B cell (primary cell): ENCODE measurements at regions not wholly inside any gene's neighbourhood (a gene's known extent, or its start where the extent isn't known, plus 50 kb on each side); places are given as distances from the start of the nearest gene placed in this dataset.

ENCODE experiments used
- ATAC-seq: fragments of 200-7000 bp; cut with Tn5 transposase; one replicate; pipeline ENCODE4 v1.10.0; 2021; ENCODE audit warnings: low read depth, mild to moderate bottlenecking, moderate number of reproducible peaks, moderate library complexity
- CTCF ChIA-PET: fragments of 350-600 bp; sonication (Branson Sonifier 250); formaldehyde crosslinking; loops from one replicate; lab custom pipeline; 2021; ENCODE audit warnings: antibody characterized with exemption, inconsistent platforms; lab: Charles Lee
- POLR2A ChIA-PET: fragments of 350-600 bp; sonication (Branson Sonifier 250); formaldehyde crosslinking; loops from one replicate; lab custom pipeline; 2021; ENCODE audit warnings: antibody characterized with exemption; lab: Charles Lee
- DNase-seq: peaks from one replicate; pipeline ENCODE4 v3.0.0; 2013
- H2AFZ ChIP-seq: 2 replicates; pipeline ENCODE4 v1.6.1; 2012; ENCODE audit warnings: mild to moderate bottlenecking, low read depth, low read length; ENCODE audit not compliant: insufficient read depth, poor library complexity, severe bottlenecking
- H3K27ac ChIP-seq, 2 donors: 1 replicate in 1 of 2; 2 replicates in 1 of 2; pipeline ENCODE4 v1.5.1; 2012 to 2013; ENCODE audit warnings: low read length in 2 of 2, mild to moderate bottlenecking in 2 of 2, moderate library complexity in 1 of 2
- H3K27me3 ChIP-seq, 4 experiments: fragments of 200-600 bp in 1 of 4; sonication (generic) in 1 of 4; replicated peaks in 1 of 4; 1 replicate in 2 of 4; 2 replicates in 2 of 4; pipeline versions ENCODE4 v1.6.1 to v1.7.0; 2013 to 2016; ENCODE audit warnings: low read length in 3 of 4, mild to moderate bottlenecking in 2 of 4, mixed read lengths in 1 of 4, moderate library complexity in 1 of 4; ENCODE audit not compliant: insufficient read depth in 4 of 4, control insufficient read depth in 3 of 4; ENCODE audit errors: control extremely low read depth in 1 of 4
- H3K36me3 ChIP-seq, 2 experiments: replicated peaks in 1 of 2; 1 replicate in 1 of 2; 2 replicates in 1 of 2; pipeline versions ENCODE4 v1.6.1 to v1.7.1; 2013; ENCODE audit warnings: low read length in 1 of 2; ENCODE audit not compliant: insufficient read depth in 2 of 2, control insufficient read depth in 1 of 2; ENCODE audit errors: control extremely low read depth in 1 of 2, extremely low read depth in 1 of 2
- H3K4me1 ChIP-seq, 2 donors: fragments of 200-600 bp in 1 of 2; sonication (generic) in 1 of 2; 1 replicate in 1 of 2; 2 replicates in 1 of 2; pipeline versions ENCODE4 v1.5.1 to v1.6.1; 2013 to 2017; ENCODE audit warnings: low read length in 2 of 2; ENCODE audit not compliant: control insufficient read depth in 2 of 2, insufficient read depth in 2 of 2
- H3K4me2 ChIP-seq: replicated peaks from 2 replicates; pipeline ENCODE3; 2012; ENCODE audit warnings: mild to moderate bottlenecking, low read depth, low read length; ENCODE audit not compliant: poor library complexity, severe bottlenecking
- H3K4me3 ChIP-seq, 5 experiments: fragments of 200-600 bp in 1 of 5; sonication (generic) in 1 of 5; 1 replicate in 3 of 5; 2 replicates in 2 of 5; pipeline versions ENCODE4 v1.5.1 to v1.7.0; 2011 to 2016; ENCODE audit warnings: low read length in 4 of 5, mild to moderate bottlenecking in 4 of 5, low read depth in 2 of 5, control low read depth in 1 of 5, moderate library complexity in 1 of 5; ENCODE audit not compliant: insufficient read depth in 1 of 5; ENCODE audit errors: control extremely low read depth in 1 of 5, extremely low read depth in 1 of 5
- H3K79me2 ChIP-seq: fragments of 200-600 bp; sonication (generic); one replicate; pipeline ENCODE4 v1.6.0; 2016; ENCODE audit warnings: low read length; ENCODE audit not compliant: control insufficient read depth, insufficient read depth
- H3K9ac ChIP-seq: fragments of 200-600 bp; sonication (generic); 2 replicates; pipeline ENCODE4 v1.6.1; 2017; ENCODE audit warnings: mild to moderate bottlenecking, low read length, moderate library complexity
- H3K9me3 ChIP-seq, 3 donors: one replicate each; pipeline versions ENCODE4 v1.6.1 to v1.7.1; 2013; ENCODE audit warnings: low read length in 2 of 3; ENCODE audit not compliant: control insufficient read depth in 2 of 3, insufficient read depth in 1 of 3; ENCODE audit errors: control extremely low read depth in 1 of 3
- H4K20me1 ChIP-seq: 2 replicates; pipeline ENCODE4 v1.6.0; 2012; ENCODE audit warnings: mild to moderate bottlenecking, low read length; ENCODE audit not compliant: insufficient read depth, control insufficient read depth, poor library complexity, severe bottlenecking
- H3K27ac Mint-ChIP-seq: one replicate; pipeline ENCODE4 v1.8.0; 2021; ENCODE audit warnings: mixed read lengths
- H3K27me3 Mint-ChIP-seq: one replicate; pipeline ENCODE4 v1.8.0; 2021; ENCODE audit warnings: mixed read lengths
- H3K4me1 Mint-ChIP-seq: one replicate; pipeline ENCODE4 v1.8.0; 2021; ENCODE audit warnings: mixed read lengths
- H3K4me3 Mint-ChIP-seq: one replicate; pipeline ENCODE4 v1.8.0; 2021; ENCODE audit warnings: mixed read lengths
- H3K9me3 Mint-ChIP-seq: one replicate; pipeline ENCODE4 v1.8.0; 2022; ENCODE audit warnings: mixed read lengths; ENCODE audit not compliant: insufficient read depth
- EZH2 ChIP-seq: IDR thresholded peaks from 2 replicates; pipeline ENCODE4 v1.6.1; 2012; ENCODE audit warnings: borderline replicate concordance, low read depth, mild to moderate bottlenecking, moderate library complexity, low read length; ENCODE audit not compliant: insufficient read depth, poor library complexity, severe bottlenecking
- WGBS: methylation state at CpG from one replicate; pipeline ENCODE4 v1.1.5; 2013; ENCODE audit warnings: missing lambda C conversion rate; ENCODE audit not compliant: insufficient coverage; 5-methylcytosine and 5-hydroxymethylcytosine counted together
- intact Hi-C: fragments of 100-400 bp; cut with micrococcal nuclease; formaldehyde crosslinking; loops from one replicate; pipeline ENCODE4 v1.10.0; 2022
- TF ChIP-seq, protein P1 (sequence below): fragments of 200-600 bp; IDR thresholded peaks from one replicate; pipeline ENCODE4 v1.8.0; 2022; ENCODE audit warnings: antibody characterized with exemption, mild to moderate bottlenecking

DNA sequence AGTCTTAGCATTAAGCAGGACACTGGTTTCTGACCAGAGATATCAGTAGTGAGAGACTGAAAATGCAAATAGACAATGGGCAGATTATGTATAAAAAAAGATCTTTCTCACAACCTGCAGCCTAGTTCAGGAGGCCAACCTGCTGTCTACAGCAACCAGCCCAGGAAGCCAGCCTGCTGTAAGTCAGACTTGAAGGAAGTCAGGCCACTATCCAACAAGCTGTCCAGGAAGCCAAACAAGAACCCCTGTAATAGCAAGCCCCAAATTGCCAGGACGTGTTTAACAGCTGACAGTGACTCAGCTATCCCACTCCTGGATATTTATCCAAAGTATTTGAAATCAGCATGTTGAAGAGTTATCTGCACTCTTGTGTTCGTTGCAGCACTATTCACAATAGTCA is 121.8 kb upstream of the SPIN1 start:
- H3K9me3 ChIP-seq, result no peaks in the 10 kb centered on the region
- H4K20me1 ChIP-seq, result no peaks in the 10 kb centered on the region
- no peak for ATAC-seq
- H2AFZ ChIP-seq, result no peak overlapping the region
- Mint-ChIP-seq H3K4me1 (peaks cover 4% of the 10 kb centered on the region), H3K4me3 (no peak overlapping the region), H3K9me3 (peaks cover 3% of the 10 kb centered on the region), H3K27ac (no peak overlapping the region), H3K27me3 (no peaks in the 10 kb centered on the region)
- no peaks in the 10 kb centered on the region for H3K4me1 ChIP-seq
- no peak for DNase-seq
- H3K27me3 ChIP-seq, result no peaks in the 10 kb centered on the region
- CTCF ChIA-PET, result no interaction called here
- H3K4me2 ChIP-seq, result no peak overlapping the region
- H3K9ac ChIP-seq, result no peak overlapping the region
- POLR2A ChIA-PET, result no interaction called here
- no peak overlapping the region for H3K27ac ChIP-seq
- WGBS, result 80% methylated on average over 1 of the region's 2 CpGs
- no peaks in the 10 kb centered on the region for H3K79me2 ChIP-seq
- no peaks in the 10 kb centered on the region for H3K36me3 ChIP-seq
- intact Hi-C loops, result no loop called here
- H3K4me3 ChIP-seq, result no peak overlapping the region
- TF ChIP-seq, protein P1, sequence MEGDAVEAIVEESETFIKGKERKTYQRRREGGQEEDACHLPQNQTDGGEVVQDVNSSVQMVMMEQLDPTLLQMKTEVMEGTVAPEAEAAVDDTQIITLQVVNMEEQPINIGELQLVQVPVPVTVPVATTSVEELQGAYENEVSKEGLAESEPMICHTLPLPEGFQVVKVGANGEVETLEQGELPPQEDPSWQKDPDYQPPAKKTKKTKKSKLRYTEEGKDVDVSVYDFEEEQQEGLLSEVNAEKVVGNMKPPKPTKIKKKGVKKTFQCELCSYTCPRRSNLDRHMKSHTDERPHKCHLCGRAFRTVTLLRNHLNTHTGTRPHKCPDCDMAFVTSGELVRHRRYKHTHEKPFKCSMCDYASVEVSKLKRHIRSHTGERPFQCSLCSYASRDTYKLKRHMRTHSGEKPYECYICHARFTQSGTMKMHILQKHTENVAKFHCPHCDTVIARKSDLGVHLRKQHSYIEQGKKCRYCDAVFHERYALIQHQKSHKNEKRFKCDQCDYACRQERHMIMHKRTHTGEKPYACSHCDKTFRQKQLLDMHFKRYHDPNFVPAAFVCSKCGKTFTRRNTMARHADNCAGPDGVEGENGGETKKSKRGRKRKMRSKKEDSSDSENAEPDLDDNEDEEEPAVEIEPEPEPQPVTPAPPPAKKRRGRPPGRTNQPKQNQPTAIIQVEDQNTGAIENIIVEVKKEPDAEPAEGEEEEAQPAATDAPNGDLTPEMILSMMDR, result no peak
- TF ChIP-seq EZH2, result no peak

DNA sequence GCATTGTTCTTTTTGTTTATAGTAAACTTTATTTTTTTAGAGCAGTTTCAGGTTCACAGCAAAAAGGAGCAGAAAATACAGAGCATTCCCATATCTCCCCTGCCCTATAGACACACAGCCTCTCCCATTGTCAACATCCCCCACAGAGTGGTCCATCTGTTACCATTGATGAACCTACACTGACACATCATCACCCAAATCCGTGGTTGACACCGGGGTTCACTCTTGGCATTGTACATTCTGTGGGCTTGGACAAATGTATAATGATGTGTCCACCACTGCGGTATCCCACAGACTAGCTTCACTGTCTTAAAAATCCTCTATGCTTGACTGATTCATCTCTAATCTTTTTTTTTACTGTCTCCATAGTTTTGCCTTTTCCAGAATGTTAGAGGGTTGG is 120.7 kb upstream of the SPATA31C2 start:
- no peak overlapping the region for H3K27ac Mint-ChIP-seq
- H3K4me1 Mint-ChIP-seq, result no peaks in the 10 kb centered on the region
- ATAC-seq (no peak), DNase-seq (no peak)
- ChIA-PET CTCF (no interaction called here), POLR2A (no interaction called here)
- no peak overlapping the region for H3K27ac ChIP-seq
- no peaks in the 10 kb centered on the region for H3K79me2 ChIP-seq
- no CpG with 5 or more reads among the region's 3 CpGs for WGBS
- H3K4me3 Mint-ChIP-seq, result no peak overlapping the region
- intact Hi-C loops, result no loop called here
- no peaks in the 10 kb centered on the region for H3K4me1 ChIP-seq
- H3K4me2 ChIP-seq, result no peak overlapping the region
- no peaks in the 10 kb centered on the region for H3K36me3 ChIP-seq
- H3K9me3 ChIP-seq, result no peaks in the 10 kb centered on the region
- H3K4me3 ChIP-seq, result no peak overlapping the region
- no peaks in the 10 kb centered on the region for H3K9me3 Mint-ChIP-seq
- TF ChIP-seq EZH2, result no peak
- TF ChIP-seq, protein P1, result no peak
- no peak overlapping the region for H2AFZ ChIP-seq
- no peaks in the 10 kb centered on the region for H3K27me3 ChIP-seq
- peaks cover 6% of the 10 kb centered on the region for H3K27me3 Mint-ChIP-seq
- H3K9ac ChIP-seq, result no peak overlapping the region
- H4K20me1 ChIP-seq, result no peaks in the 10 kb centered on the region
